SK-N-SH (cell line): ENCODE measurements at regions not wholly inside any gene's neighbourhood (a gene's known extent, or its start where the extent isn't known, plus 50 kb on each side); places are given as distances from the start of the nearest gene placed in this dataset.

Experiments used
- CHD2 ChIP-seq: fragments of 150-350 bp; IDR thresholded peaks from 2 replicates; pipeline ENCODE4 v1.6.1; 2018; ENCODE audit warnings: low read length; ENCODE audit not compliant: partially characterized antibody
- CTCF ChIP-seq: fragments of 200-600 bp; sonication (generic); IDR thresholded peaks from 2 replicates; pipeline ENCODE4 v1.6.1; 2017; ENCODE audit warnings: antibody characterized with exemption, mild to moderate bottlenecking, moderate library complexity
- ELF1 ChIP-seq: IDR thresholded peaks from 2 replicates; pipeline ENCODE4 v1.4.0; 2012
- FOXJ3 ChIP-seq: sonication (generic); formaldehyde crosslinking; IDR thresholded peaks from 2 replicates; pipeline ENCODE4 v1.5.1; 2020; ENCODE audit warnings: mild to moderate bottlenecking, missing genetic modification reagents
- GABPA ChIP-seq: IDR thresholded peaks from 2 replicates; pipeline ENCODE4 v1.4.0; 2012; ENCODE audit warnings: low read depth, mild to moderate bottlenecking
- JUND ChIP-seq: IDR thresholded peaks from 2 replicates; pipeline ENCODE4 v1.4.0; 2012
- POLR2AphosphoS5 ChIP-seq: IDR thresholded peaks from 2 replicates; pipeline ENCODE4 v1.6.1; 2012; ENCODE audit warnings: low read depth, low read length
- RFX5 ChIP-seq: IDR thresholded peaks from 2 replicates; pipeline ENCODE4 v1.6.1; 2012; ENCODE audit warnings: mild to moderate bottlenecking, improper control_type of control experiment, low read length
- TAF1 ChIP-seq: IDR thresholded peaks from 2 replicates; pipeline ENCODE4 v1.6.1; 2012; ENCODE audit warnings: low read depth, mild to moderate bottlenecking, low read length, moderate library complexity, borderline replicate concordance
- TCF12 ChIP-seq: IDR thresholded peaks from 2 replicates; pipeline ENCODE4 v1.4.0; 2012
- YY1 ChIP-seq: IDR thresholded peaks from 2 replicates; pipeline ENCODE4 v1.4.0; 2012; ENCODE audit warnings: low read depth, mild to moderate bottlenecking
- TF ChIP-seq, protein P1 (sequence below): fragments of 150-350 bp; IDR thresholded peaks from 2 replicates; pipeline ENCODE4 v1.6.1; 2016; ENCODE audit warnings: mild to moderate bottlenecking, low read depth, low read length

DNA sequence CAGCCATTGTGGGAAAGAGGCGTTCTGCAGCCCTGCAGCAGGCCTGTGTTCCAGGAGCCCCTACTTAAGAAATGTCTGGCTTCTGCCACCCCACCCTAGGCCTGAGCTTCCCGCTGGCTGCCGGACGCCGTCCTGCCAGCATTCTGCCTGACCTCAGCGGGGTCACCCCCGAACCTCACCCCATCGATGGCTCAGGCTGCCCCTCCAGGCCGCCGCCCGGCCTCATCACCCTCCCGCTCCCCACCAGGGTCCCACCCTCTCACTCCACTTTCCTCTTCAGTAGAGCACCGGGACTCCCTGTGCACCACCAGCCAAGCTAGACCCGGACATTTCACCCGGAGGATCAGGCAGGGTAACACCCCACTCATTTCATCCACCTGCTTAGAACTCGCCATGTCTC is 73.6 kb upstream of the SALL3 start:
- TF ChIP-seq ELF1 (no peak), CTCF (no peak), GABPA (no peak), CHD2 (no peak), POLR2AphosphoS5 (no peak), JUND (no peak), TAF1 (no peak), FOXJ3 (no peak), TCF12 (no peak), RFX5 (no peak), YY1 (no peak)
- TF ChIP-seq, protein P1, sequence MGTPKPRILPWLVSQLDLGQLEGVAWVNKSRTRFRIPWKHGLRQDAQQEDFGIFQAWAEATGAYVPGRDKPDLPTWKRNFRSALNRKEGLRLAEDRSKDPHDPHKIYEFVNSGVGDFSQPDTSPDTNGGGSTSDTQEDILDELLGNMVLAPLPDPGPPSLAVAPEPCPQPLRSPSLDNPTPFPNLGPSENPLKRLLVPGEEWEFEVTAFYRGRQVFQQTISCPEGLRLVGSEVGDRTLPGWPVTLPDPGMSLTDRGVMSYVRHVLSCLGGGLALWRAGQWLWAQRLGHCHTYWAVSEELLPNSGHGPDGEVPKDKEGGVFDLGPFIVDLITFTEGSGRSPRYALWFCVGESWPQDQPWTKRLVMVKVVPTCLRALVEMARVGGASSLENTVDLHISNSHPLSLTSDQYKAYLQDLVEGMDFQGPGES: no peak
